ENCODE measurements at regions not wholly inside any gene's neighbourhood (a gene's known extent, or its start where the extent isn't known, plus 50 kb on each side); places are given as distances from the start of the nearest gene placed in this dataset.

DNA sequence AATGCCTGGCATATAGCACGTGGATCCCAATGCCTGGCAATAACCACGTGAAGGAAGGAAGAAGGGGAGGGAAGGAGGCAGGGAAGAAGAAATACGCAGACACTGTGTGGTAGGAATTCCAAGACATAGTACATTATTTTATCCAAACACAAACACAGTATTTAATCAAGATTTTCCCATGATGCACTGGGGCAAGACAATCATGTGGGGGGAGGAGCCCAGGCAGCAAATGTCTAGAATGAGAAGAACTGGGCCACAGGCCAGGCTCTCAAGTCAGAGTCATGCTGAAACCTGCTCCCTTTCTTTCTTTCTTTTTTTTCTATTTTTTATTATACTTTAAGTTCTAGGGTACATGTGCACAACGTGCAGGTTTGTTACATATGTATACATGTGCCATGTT is 717.9 kb downstream of the UQCRFS1 start:
- no peak for DNase-seq

DNA sequence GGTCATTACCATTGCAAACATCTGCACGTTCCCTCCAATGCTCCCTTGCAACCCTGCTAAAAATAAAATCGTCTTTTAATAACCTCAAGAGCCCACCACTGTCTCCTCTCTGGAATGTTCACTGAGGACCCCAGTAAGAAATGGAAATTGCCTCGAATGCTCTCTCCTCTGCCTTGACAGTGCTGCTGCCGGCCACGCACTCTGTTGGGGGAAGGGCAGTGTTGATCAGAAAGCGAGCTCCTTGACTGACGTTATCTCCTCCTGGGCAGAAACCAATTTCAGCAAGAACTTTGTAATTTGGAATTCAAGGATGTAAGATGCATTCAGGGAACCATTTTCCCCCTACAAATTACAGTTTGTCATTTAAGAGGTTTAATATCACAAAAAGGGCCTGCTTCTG is 718.5 kb downstream of the UQCRFS1 start:
- DNase-seq: no peak

DNA sequence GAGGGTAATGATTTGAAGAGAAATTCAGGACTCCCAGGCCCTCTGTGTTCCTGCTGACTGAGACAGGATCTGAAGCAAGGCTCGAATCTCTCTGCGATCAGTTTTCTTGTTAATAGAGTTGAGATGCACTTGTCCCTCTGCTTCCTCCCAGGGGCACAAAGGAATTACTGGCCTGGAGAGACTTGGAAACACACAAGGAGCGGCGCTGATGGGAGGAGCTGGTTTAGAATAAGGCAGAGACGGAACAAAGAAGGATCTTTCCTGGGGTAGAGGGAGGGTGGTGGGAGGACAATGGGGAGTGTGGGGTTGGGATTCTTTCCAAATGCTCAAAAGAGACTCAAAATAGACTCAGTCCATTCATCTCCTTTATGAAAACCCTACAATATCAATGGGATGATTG is 719.1 kb downstream of the UQCRFS1 start:
- DNase-seq: no peak

DNA sequence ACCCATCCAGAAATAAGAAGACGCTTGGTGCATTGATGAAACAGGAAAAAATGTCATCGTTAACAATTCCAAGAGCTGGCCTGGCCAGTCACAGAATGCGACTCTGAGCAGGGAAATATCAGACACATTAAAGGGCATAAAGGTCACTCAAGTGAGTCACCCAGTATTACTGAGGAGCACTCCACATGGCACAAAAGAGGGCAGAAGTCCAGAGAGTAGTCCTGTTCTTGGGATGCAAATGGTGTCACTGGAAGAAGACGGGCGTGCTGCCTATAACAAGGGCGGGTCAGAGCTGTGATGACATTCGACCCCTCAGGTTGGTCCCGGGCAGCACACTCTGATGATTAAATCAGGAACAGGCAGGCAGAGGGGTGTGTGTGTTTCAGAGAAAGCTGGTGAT is 720.3 kb downstream of the UQCRFS1 start:
- DNase-seq: no peak

DNA sequence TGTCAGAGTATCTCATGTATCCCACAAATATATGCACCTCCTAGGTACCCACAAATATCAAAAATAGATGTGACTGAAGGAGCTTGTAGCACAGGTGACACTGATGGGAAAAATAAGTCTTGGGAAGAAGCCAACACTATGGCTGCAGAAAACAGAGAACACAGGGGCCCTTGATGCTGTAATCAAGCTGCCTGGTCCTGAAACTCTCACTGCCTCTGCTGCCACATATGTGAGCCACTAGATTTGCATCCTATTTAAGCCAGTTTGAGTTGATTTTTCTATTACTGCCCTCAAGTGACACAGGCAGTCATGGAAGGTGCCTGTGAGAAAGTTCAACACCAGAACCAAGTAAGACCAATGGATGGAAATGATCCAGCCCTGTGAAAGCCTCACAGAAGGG is 720.8 kb downstream of the UQCRFS1 start:
- DNase-seq: no peak

DNA sequence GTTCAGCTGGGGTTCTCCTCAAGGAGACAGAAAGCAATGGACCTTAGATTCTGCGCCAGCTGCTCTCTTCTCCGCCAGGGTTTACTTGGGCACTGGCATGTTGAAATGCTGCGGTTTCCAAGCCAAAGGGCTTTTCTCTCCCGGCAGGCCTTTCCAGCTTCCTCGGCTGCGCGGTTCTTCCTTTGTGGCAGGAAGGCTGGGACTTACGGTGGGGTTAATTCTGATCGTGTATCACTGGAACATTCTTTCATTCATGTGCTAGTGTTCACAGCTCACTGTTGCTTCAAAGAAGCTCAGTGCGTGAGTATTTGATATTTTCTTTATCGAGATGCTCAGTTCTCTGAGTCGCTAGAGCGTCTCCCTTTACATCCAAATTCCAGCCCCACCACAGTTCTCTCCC is 723.2 kb downstream of the UQCRFS1 start:
- no peak for DNase-seq

DNA sequence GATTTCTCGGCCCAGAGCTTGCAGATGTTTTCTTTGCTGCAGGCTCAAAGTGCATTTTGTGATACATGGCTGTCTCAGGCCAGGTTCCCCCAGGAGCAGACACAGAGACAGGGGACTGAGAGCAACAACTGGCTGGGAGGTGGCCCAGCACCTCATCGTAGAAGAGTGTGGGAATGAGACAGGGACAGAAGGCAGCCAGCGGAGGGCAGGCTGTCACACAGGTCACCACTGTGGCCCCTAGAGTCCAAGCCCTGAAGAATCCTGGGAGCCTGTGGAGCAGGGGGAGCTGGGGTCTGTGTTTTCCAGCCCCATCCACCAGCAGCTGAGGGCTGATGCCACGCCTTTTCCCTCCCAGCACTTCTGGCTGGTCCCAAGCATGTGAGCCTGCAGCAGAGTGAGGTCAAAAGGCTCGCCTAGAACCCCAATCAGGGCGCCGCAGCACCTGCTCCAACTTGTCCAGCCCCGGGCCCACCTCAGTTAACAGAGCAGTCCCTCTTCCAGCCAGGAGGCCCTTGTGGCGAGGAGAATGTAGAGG is 723.8 kb downstream of the UQCRFS1 start:
- no peak for DNase-seq

DNA sequence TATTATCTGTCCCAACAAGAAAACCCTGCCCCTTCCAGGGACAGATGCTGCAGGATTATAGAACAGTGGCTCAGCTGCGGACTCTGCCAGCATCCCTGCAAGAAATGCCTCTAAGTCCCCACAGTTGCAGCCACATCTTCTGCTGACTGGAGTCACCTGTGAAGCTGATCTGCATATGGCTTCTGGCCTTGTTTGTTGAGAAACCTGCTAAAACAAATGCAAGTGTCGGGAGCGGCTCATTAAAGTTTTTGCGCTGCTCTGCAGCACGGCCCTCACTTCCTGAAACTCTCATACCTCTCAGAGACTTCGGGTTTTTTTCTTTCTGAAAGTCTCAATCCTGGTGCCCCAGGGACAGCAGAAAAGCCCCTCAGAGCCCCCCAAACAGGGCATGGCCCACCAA is 725.0 kb downstream of the UQCRFS1 start:
- DNase-seq: no peak

DNA sequence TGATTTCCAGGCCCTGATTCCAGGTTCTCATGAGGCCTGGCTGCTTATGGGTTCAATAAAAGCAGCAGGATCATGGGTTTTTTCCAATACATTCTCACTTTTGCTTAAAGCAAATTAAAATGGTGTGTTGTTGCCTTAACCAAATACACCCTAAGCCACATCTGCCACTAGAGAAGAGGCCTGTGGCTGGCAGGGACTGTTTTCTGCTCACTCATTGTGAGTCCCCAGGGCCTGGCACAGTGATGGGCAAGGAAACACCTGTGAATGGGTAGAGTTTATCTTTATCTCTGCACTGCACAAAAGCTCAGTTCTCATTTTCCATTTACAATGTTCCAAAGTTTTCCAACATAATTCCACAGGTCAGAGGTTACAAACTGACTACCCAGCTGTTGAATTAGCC is 726.0 kb downstream of the UQCRFS1 start:
- DNase-seq: no peak

DNA sequence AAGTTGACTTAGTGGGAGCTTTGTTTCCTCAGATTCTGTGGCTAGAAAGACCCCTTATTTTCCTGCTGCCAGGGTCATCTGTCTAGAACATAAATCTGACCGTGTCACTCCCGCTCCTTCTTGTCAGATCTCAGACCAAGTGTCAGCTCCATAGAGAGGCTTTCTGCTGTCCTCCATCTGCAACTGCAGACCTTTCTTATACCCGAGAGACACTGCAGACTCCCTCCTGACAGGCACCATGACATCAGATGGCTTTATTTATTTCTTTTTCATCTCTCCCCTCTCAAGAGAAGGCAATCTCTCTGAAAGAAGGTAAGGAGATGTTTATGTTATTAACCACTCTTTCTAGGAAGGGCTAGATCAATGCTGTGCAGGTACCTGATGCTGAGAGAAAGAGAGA is 726.5 kb downstream of the UQCRFS1 start:
- no peak for DNase-seq

DNA sequence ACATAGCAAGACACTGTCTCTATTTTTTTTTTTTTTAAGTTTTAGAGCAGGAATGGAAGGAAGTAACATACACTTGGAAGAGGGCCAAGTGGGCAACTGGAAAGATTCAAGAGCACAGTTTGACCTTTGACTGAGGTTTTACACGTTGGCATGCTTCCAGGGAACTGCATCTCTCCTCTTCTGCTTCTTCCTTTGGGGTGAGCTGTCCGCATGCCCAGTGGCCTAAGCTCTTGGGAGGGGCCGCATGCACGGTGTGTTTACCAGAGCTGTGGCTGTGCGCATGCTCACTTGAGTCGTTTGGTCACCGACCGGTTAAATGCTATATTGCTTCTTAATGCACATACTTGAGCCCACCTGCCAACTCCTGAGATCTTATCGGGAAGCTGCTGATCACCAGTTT is 727.7 kb downstream of the UQCRFS1 start:
- DNase-seq: no peak

DNA sequence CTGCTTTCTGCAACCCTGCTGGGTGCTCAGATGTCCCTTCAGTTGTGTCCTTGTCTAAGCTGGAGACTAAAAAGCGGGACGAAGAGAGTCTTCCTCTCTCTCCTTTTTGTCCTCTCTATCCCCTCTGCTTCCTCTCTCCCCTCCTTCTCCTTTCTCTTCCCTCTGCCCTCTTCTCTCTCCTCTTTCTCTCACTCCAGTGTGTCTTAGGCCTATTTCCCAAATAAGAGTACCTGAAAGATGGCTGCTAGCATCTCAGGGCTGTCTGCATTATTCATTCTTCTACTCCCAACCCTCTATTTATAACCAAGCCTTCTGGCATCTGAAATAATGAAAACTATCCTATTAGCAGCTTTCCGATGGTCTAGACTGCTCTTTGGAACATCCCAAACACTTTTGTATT is 729.8 kb downstream of the UQCRFS1 start:
- no peak for DNase-seq

DNA sequence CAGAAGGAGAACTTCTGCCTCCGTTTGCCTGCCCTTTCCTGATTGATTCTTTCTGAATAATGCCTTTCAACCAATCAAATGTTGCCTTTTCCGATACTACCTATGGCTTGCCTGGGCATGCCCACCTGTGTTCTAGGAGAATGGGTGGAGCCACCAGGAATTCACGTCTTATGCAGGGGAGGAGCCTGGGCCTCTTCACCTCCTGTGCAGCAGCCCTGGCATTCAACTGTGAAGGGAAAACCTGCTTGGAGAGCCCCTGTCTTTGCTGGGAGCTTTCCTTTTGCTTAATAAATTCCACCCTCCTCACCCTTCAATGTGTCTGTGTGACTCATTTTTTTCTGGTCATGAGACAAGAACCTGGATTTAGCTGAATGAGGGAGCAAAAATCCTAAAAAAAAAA is 730.7 kb downstream of the UQCRFS1 start:
- DNase-seq: no peak

DNA sequence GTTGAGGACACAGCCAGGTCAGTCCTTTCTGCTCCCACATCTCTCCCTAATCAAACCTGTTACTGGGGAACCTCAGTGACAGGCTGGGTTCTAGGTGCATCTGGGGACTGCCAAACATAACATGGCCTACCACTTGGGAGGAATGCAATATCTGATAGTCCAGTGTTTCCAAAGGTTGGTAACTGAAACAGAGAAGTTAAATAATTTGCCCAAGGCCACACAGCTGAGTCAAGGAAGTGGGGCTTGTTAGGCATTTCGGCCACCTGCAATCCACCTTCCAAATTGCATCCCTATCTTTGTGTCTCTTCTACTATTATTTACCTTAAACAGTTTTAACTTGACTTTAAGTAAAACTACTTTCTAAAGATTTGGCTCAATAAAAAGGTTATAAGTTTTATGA is 731.3 kb downstream of the UQCRFS1 start:
- DNase-seq: no peak

DNA sequence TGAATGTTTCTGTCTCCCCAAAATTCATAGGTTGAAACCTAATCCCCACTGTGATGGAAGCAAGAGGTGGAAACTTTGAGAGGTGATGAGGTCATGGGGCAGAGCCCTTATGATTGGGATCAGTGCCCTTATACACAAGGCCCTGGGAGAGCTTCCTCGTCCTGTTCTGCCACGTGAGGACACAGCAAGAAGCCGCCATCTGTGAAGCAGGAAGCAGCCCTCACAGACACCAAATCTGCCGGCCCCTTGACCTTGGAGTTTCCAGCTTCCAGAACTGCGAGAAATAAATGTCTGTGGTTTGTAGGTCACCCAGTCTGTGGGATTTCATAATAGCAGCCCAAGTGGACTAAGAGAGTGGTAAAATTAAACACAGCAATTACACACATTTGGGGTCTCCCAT is 737.4 kb downstream of the UQCRFS1 start:
- DNase-seq: no peak

DNA sequence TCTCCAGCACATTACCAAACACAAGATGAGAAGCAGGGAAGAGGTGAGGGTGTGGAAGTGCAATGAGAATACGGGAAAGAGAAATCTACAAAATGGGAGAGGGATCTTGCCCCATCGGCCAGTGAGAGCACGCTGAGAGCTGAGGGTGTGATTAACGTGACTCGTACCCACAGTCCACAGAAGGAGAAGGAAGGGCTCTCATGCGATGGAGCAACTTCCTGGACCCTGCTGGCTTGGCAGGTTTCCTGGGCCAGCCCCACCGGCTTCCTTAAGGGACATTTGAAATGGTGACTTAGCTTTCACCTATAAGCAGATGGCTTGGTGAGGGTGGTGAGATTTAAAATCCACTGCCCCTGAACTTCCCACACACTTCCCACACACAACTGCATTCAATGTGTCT is 740.1 kb downstream of the UQCRFS1 start:
- DNase-seq: no peak

DNA sequence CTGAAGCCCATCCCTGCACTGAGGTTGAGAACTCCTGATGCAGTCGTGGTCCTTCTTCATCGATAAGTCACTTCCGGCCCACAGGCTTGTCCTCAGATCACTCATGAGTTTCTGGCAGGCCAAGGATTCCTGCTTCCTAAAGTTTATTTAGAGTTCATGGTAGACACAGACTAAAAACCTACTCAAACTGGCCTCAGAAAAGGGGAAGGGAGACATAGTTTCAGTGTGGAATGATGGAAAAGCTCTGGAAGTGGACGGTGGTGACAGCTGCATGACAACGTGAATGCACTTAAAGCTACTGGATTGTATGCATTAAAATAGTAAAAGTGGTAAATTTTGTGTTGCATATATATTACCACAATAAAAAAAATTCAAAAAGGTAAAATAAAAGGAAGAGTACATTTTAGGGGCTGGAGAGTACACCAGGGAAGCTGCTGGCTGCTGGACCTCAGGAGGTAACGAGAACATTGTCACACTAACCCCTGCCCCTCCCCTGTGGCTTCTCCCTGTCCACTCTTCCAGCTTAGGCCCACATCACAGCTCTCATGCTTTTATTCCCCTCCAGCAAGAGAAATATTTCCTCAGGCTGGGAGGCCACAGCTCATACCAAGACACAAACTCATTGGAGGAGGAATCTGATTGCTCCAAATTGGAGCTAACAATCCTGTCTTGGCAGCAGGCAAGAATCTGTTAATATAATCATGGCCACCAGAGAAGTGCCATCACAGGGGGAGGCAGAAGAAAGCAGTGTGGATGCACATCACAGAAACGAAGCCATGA is 741.0 kb downstream of the UQCRFS1 start:
- no peak for DNase-seq

DNA sequence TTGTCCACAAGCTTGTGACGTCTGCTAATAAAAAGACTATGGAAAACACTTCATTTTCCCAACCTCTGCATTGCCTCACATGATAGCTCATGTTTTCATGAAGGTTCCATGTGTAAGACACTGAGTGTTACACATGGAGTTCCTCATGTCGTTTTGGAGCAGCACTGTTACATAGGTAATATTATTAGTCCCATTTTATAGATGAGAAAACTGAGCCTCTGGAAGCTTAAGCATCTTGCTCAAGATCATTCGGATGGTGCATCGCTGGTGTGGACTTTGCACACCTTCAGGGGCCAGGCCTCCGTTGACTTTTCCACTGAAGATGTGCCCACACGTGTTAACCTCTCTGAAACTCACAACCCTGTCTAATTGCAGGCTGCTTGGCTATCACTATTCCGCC is 743.4 kb downstream of the UQCRFS1 start:
- DNase-seq: no peak

DNA sequence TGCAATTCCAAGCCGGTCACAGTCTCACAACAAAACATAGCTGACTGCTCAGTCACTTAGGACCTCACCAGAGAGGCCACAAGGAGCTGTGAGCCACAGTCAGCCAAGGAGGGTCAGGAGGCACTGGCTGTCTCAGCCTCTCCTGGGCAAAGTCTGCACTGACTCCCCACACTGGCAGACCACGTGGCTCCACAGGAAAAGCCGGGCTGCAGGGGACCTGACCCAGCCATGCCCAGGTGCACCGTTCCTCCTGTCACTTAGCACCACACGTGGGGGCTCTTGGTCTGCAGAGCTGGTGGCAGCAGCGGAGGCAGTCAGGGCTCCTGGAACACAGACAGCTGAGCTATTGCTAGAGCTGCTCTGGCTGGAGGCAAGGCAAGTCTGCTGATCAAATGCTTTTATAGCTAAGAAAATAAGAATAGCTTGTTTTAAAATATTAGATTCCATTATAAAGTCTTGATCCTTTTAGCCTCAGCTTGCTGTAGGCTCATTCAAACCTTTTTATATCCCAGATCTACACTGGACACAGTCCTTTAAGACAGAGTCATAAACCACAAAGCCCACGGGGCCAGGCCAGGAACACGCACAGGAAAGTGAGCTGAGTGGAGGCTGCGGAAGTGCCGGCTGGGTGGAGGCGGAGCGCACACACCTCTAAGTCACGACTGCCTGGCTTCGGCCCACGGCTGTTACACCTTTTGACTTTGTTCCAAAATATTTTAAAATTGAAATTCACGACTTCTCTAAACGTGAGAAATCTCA is 744.1 kb downstream of the UQCRFS1 start:
- peak; percentile 78 for DNase-seq

DNA sequence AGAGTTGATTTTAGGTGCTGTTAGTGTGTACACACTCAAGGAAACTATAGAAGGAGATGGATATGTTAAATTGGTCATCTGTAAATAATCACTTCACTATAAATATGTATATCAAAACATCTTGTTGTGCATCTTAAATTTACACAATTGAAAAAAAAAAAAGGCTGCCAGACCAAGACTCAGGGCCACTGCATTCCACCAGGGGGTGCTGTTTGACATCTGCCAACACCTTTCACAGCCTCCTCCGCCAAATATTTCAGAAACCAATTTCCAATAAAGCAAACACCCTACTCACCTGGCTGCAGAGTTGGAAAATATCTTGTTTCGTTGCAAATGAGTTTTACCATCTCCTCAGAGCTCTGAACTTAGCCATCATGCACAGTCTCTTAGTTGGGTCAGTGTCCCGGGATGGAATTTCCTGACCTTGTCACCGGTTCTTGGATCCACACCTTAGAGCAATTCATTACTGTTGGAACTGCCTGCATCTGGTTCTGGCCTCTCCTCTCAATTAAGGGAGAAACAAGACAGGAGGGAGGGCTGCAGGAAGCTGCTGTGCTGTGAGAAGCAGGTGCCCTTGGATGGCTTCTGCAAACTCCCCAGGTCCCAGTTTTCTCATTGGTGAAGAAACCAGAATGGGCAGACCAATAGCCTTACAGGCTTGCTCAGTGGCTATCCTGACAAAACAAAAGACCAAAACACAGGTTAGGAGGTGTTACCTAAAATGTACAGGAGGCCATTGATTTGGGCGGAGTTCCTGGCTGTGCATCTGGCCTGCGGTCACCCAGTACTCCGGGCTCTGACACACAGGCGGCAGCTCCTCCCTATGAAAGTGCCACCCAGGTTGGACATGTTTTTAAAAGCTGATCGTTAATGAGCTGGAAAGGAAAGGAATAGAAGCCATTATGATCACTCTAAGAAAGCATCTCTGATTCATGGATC is 746.6 kb downstream of the UQCRFS1 start:
- DNase-seq: peak; percentile 58

DNA sequence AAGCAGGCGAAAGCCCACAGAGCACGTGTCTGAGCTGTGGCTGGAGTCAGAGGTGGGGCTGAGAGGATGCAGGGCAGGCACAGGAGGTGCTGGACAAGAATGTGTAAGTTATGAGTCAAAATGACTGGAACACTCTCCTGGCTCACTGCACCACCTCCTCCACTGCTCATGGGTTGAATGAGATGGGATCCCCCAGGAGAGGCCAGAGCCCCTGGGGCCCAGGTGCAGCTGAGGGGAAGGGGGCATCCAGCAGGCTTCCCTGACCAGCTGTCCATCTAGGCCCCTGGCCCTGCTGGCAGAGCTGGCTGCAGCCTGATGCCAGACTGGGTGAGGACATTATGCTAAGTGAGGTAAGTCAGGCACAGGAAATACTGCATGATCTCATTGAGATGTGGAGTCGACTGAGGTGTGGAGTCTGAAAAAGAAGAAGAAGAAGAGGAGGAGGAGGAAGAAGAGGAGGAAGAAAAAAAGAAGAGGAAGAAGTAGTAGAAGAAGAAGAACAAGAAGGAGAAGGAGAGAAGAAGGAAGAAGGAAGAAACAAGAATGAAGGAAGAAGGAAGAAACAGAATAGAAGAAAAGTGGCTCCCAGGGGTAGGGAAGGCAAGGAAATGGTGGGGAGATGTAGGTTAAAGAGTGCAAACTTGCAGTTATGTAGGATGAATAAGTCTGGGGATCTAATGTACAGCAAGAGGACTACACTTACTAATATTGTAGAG is 747.4 kb downstream of the UQCRFS1 start:
- no peak for DNase-seq

DNA sequence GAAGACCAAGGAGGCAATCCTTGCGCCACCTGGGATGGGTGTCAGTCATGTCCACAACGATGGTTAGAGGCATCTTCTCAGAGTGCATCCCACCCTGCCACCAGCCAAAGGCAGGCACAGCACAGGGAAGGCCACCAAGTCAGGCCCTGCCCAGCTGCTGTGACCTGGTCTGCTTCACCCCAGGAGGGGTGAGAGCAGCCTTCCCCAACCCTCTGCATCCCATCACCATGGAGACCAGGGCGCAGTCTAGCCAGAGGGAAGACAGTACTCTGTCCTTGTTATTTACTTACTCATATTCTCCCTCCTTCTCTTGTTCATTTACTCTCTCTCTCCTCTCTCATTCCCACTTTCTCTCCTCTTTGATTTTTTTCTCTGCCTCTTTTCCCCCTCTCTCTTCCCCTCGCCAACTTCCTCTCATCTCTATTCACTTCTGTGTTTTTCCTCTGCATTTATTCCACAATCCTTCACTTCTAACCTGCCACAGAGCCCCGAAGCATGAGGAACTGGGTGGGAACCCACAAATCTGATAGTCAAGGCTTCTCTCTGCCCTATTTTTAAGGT is 749.4 kb downstream of the UQCRFS1 start:
- no peak for DNase-seq

All from NCI-H1092 treated with DMSO at 0.1 percent for 48 hours (cell line).